Keratinocyte (primary cell): ENCODE measurements at regions not wholly inside any gene's neighbourhood (a gene's known extent, or its start where the extent isn't known, plus 50 kb on each side); places are given as distances from the start of the nearest gene placed in this dataset.
"Not testable (repeated sequence)": the region's sequence is repeated elsewhere in the genome, so short reads cannot be mapped to it uniquely, and the experiment has no call there.

Experiments used
- DNase-seq: peaks from one replicate; pipeline ENCODE4 v3.0.0-alpha.2; 2011; ENCODE audit warnings: low read depth, missing footprints, low spot score
- FAIRE-seq: peaks from 2 replicates; lab custom pipeline; 2011; peaks lifted over from hg19 to GRCh38; lab: Jason Lieb, UNC
- H2AFZ ChIP-seq: 2 replicates; pipeline ENCODE4 v1.6.0; 2012; ENCODE audit warnings: low read length, control low read depth, inconsistent platforms; ENCODE audit not compliant: control insufficient read depth
- H3K27ac ChIP-seq: 2 replicates; pipeline ENCODE4 v1.5.1; 2011; ENCODE audit warnings: low read length; ENCODE audit not compliant: control insufficient read depth, insufficient read depth
- H3K27me3 ChIP-seq: 3 replicates; pipeline ENCODE4 v1.6.0; 2011; ENCODE audit warnings: low read length; ENCODE audit not compliant: control insufficient read depth, insufficient read depth; ENCODE audit errors: extremely low read depth
- H3K36me3 ChIP-seq, 2 experiments: 2 replicates in 1 of 2; 3 replicates in 1 of 2; pipeline ENCODE4 v1.5.1; 2011; ENCODE audit warnings: low read length in 2 of 2, mild to moderate bottlenecking in 1 of 2; ENCODE audit not compliant: control insufficient read depth in 2 of 2, insufficient read depth in 2 of 2; ENCODE audit errors: extremely low read depth in 1 of 2
- H3K4me1 ChIP-seq: 3 replicates; pipeline ENCODE4 v1.5.1; 2011; ENCODE audit warnings: low read length; ENCODE audit not compliant: control insufficient read depth, insufficient read depth; ENCODE audit errors: extremely low read depth
- H3K4me2 ChIP-seq: 3 replicates; pipeline ENCODE4 v1.6.0; 2011; ENCODE audit warnings: low read depth, low read length; ENCODE audit not compliant: control insufficient read depth, insufficient read depth; ENCODE audit errors: extremely low read depth
- H3K4me3 ChIP-seq, 3 experiments: fragments of 200-600 bp in 1 of 3; sonication (generic) in 1 of 3; 2 replicates in 2 of 3; 3 replicates in 1 of 3; pipeline ENCODE4 v1.5.1; 2011 to 2016; ENCODE audit warnings: low read length in 3 of 3, mild to moderate bottlenecking in 3 of 3, control low read depth in 2 of 3, inconsistent platforms in 1 of 3, low read depth in 1 of 3, mixed read lengths in 1 of 3, mixed run types in 1 of 3, moderate library complexity in 1 of 3; ENCODE audit not compliant: control insufficient read depth in 2 of 3, insufficient read depth in 2 of 3; ENCODE audit errors: extremely low read depth in 1 of 3
- H3K79me2 ChIP-seq: 2 replicates; pipeline ENCODE4 v1.6.0; 2012; ENCODE audit warnings: low read length; ENCODE audit not compliant: control insufficient read depth, insufficient read depth
- H3K9ac ChIP-seq: 3 replicates; pipeline ENCODE4 v1.6.0; 2011; ENCODE audit warnings: low read length; ENCODE audit not compliant: control insufficient read depth, insufficient read depth; ENCODE audit errors: extremely low read depth
- H3K9me1 ChIP-seq: 3 replicates; pipeline ENCODE4 v1.6.0; 2011; ENCODE audit warnings: low read length; ENCODE audit not compliant: control insufficient read depth, insufficient read depth; ENCODE audit errors: extremely low read depth
- H3K9me3 ChIP-seq: 2 replicates; pipeline ENCODE4 v1.5.1; 2012; ENCODE audit warnings: low read depth, low read length; ENCODE audit not compliant: control insufficient read depth
- H4K20me1 ChIP-seq: 3 replicates; pipeline ENCODE4 v1.6.0; 2011; ENCODE audit warnings: low read length; ENCODE audit not compliant: control insufficient read depth, insufficient read depth; ENCODE audit errors: extremely low read depth
- EZH2 ChIP-seq: IDR thresholded peaks from one replicate; pipeline ENCODE4 v1.6.1; 2012; ENCODE audit warnings: inconsistent platforms, mild to moderate bottlenecking, low read length, moderate library complexity
- dilution Hi-C: fragments of 300-500 bp; cut with MboI; formaldehyde crosslinking; loops from one replicate; pipeline ENCODE4 v1.7.0; 2020; ENCODE audit warnings: low sequenced_read_pairs; ENCODE audit not compliant: extremely low pct_ligation_motif_present
- TF ChIP-seq, protein P1 (sequence below), 3 experiments: IDR thresholded peaks in 1 of 3; conservative IDR thresholded peaks in 1 of 3; optimal IDR thresholded peaks in 1 of 3; 2 replicates in 2 of 3; 3 replicates in 1 of 3; pipeline versions ENCODE3 to v1.5.1; 2011; ENCODE audit warnings: low read length in 3 of 3, mild to moderate bottlenecking in 3 of 3, moderate library complexity in 2 of 3, control low read depth in 1 of 3, inconsistent platforms in 1 of 3; ENCODE audit not compliant: insufficient read depth in 2 of 3; ENCODE audit errors: extremely low read depth in 1 of 3

DNA sequence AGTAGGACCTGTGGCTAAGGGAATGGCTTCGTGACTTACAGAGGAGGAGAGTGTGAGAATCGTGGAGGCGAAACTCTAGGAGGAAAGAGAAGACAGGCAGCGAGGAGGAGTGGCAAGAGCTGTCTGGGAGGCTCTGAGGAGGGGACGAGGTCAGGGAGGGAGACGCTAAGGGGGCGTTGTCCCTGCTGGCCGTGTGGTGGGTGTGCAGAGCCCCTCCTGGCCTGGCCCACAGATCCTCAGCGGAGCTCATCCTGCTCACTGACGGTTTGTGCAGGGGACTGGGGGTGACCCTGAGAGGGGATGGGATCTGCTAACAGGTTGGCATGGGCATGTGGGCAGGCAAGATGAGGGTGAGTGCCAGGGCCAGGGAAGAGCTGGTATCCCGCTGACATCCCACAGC is 56.5 kb upstream of the PRR5 start:
- Histone ChIP-seq H3K4me1 (no peaks in the 10 kb centered on the region), H3K27ac (no peak overlapping the region), H3K4me3 (no peak overlapping the region), H3K27me3 (peaks cover 3% of the 10 kb centered on the region), H3K36me3 (no peaks in the 10 kb centered on the region), H3K9me3 (no peaks in the 10 kb centered on the region), H2AFZ (no peak overlapping the region), H3K79me2 (no peaks in the 10 kb centered on the region), H4K20me1 (no peaks in the 10 kb centered on the region), H3K9me1 (no peaks in the 10 kb centered on the region), H3K9ac (no peak overlapping the region), H3K4me2 (no peak overlapping the region)
- dilution Hi-C loops = no loop called here
- TF ChIP-seq, protein P1, sequence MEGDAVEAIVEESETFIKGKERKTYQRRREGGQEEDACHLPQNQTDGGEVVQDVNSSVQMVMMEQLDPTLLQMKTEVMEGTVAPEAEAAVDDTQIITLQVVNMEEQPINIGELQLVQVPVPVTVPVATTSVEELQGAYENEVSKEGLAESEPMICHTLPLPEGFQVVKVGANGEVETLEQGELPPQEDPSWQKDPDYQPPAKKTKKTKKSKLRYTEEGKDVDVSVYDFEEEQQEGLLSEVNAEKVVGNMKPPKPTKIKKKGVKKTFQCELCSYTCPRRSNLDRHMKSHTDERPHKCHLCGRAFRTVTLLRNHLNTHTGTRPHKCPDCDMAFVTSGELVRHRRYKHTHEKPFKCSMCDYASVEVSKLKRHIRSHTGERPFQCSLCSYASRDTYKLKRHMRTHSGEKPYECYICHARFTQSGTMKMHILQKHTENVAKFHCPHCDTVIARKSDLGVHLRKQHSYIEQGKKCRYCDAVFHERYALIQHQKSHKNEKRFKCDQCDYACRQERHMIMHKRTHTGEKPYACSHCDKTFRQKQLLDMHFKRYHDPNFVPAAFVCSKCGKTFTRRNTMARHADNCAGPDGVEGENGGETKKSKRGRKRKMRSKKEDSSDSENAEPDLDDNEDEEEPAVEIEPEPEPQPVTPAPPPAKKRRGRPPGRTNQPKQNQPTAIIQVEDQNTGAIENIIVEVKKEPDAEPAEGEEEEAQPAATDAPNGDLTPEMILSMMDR (optimal IDR thresholded peaks at IDR 0.05 in 1 of 3, IDR thresholded peaks at IDR 0.05 in 1 of 3, conservative IDR thresholded peaks at IDR 0.05 in 1 of 3; ENCODE audit: extremely low read depth in 1 of 3, insufficient read depth in 2 of 3, low read length in 3 of 3) = no peak
- TF ChIP-seq EZH2 = no peak
- no peak for FAIRE-seq
- no peak for DNase-seq

DNA sequence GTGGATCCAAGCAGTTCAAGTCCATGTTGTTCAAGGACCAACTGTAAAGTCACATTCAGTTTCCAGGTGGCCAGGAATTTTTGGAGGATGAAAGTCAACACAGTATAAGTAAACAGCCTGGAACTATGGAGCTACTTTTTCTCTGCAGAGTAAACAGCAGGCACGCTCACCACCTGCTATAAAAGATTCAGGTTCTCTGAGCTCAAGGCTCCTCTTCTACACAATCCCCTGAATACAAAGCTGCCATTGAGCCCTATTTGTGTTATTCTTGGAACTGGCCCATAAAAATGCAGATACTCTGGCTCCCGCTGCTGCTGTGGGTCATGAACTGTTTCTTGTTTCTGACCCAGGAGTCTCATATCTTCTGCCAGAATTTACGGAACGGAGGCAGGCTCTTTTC is 56.9 kb upstream of the PRR5 start:
- no peak for FAIRE-seq
- dilution Hi-C loops = no loop called here

DNA sequence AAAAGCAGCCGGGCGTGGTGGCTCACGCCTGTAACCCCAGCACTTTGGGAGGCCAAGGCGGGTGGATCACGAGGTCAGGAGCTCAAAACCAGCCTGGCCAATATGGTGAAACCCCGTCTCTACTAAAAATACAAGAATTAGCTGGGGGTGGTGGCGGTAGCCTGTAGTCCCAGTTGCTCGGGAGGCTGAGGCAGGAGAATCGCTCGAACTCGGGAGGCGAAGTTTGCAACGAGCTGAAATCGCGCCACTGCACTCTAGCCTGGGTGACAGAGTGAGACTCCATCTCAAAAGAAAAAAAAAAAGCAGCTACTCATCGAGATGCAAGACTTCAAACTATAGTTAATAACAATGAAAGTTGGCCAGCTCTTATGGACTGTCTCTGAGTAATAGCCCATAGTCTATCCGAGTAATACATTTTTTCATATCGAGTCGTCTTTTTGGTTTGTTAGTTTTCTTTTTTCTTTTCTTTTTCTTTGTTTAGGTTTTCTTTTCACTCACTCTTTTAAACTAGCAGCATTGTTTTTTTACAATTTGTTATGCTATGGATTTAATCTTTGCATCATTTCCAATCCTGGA is 58.4 kb upstream of the PRR5 start:
- H3K4me2 ChIP-seq, H3K36me3 ChIP-seq, H3K4me3 ChIP-seq, DNase-seq, H3K9ac ChIP-seq, H3K27me3 ChIP-seq, H3K9me1 ChIP-seq, H3K4me1 ChIP-seq, FAIRE-seq, H3K79me2 ChIP-seq, H3K9me3 ChIP-seq, H4K20me1 ChIP-seq, dilution Hi-C loops, H2AFZ ChIP-seq, H3K27ac ChIP-seq: not testable (repeated sequence)

More for the DNA sequence above, 56.9 kb upstream of the PRR5 start:
- Histone ChIP-seq H3K4me1 (no peaks in the 10 kb centered on the region), H3K27ac (no peak overlapping the region), H3K9me1 (no peaks in the 10 kb centered on the region), H3K4me2 (no peak overlapping the region), H3K4me3 (no peak overlapping the region), H2AFZ (no peak overlapping the region), H3K9ac (no peak overlapping the region), H3K36me3 (no peaks in the 10 kb centered on the region), H3K27me3 (peaks cover 3% of the 10 kb centered on the region), H4K20me1 (no peaks in the 10 kb centered on the region), H3K79me2 (no peaks in the 10 kb centered on the region), H3K9me3 (no peaks in the 10 kb centered on the region)
- no peak for TF ChIP-seq EZH2
- TF ChIP-seq, protein P1 (optimal IDR thresholded peaks at IDR 0.05 in 1 of 3, IDR thresholded peaks at IDR 0.05 in 1 of 3, conservative IDR thresholded peaks at IDR 0.05 in 1 of 3; ENCODE audit: extremely low read depth in 1 of 3, insufficient read depth in 2 of 3, low read length in 3 of 3) = no peak
- no peak for DNase-seq
